Hepatocyte (in vitro differentiated cells): ENCODE measurements at regions not wholly inside any gene's neighbourhood (a gene's known extent, or its start where the extent isn't known, plus 50 kb on each side); places are given as distances from the start of the nearest gene placed in this dataset.

Experiments
- DNase-seq: peaks from one replicate; pipeline ENCODE4 v3.0.0-alpha.2; 2016; ENCODE audit warnings: low spot score
- H2AFZ ChIP-seq: fragments of 200-600 bp; sonication (generic); 2 replicates; pipeline ENCODE4 v1.6.0; 2016; ENCODE audit warnings: antibody characterized with exemption, mild to moderate bottlenecking
- H3K27ac ChIP-seq: fragments of 200-600 bp; sonication (generic); 2 replicates; pipeline ENCODE4 v1.5.1; 2016; ENCODE audit warnings: mild to moderate bottlenecking
- H3K27me3 ChIP-seq: fragments of 200-600 bp; sonication (generic); 2 replicates; pipeline ENCODE4 v1.6.1; 2016
- H3K36me3 ChIP-seq: fragments of 200-600 bp; sonication (generic); replicated peaks from 2 replicates; pipeline ENCODE4 v1.5.1; 2016; ENCODE audit warnings: low read depth; ENCODE audit not compliant: insufficient read depth
- H3K4me1 ChIP-seq: fragments of 200-600 bp; sonication (generic); 2 replicates; pipeline ENCODE4 v1.5.1; 2016; ENCODE audit warnings: mild to moderate bottlenecking, moderate library complexity; ENCODE audit not compliant: insufficient read depth
- H3K4me2 ChIP-seq: fragments of 200-600 bp; sonication (generic); 2 replicates; pipeline ENCODE4 v1.6.0; 2016
- H3K4me3 ChIP-seq: fragments of 200-600 bp; sonication (generic); 2 replicates; pipeline ENCODE4 v1.5.1; 2016; ENCODE audit warnings: mild to moderate bottlenecking
- H3K79me2 ChIP-seq: fragments of 200-600 bp; sonication (generic); 2 replicates; pipeline ENCODE4 v1.6.0; 2017; ENCODE audit warnings: mild to moderate bottlenecking
- H3K9me2 ChIP-seq: fragments of 200-600 bp; sonication (generic); replicated peaks from 2 replicates; pipeline ENCODE4 v1.6.0; 2017; ENCODE audit warnings: mild to moderate bottlenecking; ENCODE audit not compliant: insufficient read depth
- H3K9me3 ChIP-seq: fragments of 200-600 bp; sonication (generic); 2 replicates; pipeline ENCODE4 v1.5.1; 2016; ENCODE audit warnings: low read depth, mild to moderate bottlenecking
- H4K20me1 ChIP-seq: fragments of 200-600 bp; sonication (generic); 2 replicates; pipeline ENCODE4 v1.6.0; 2016; ENCODE audit warnings: mild to moderate bottlenecking; ENCODE audit not compliant: insufficient read depth, poor library complexity, severe bottlenecking
- CTCF ChIP-seq: fragments of 200-600 bp; sonication (generic); IDR thresholded peaks from 2 replicates; pipeline ENCODE4 v1.5.1; 2016; ENCODE audit warnings: antibody characterized with exemption, mild to moderate bottlenecking; ENCODE audit not compliant: poor library complexity
- EZH2 ChIP-seq: fragments of 200-600 bp; sonication (generic); IDR thresholded peaks from 2 replicates; pipeline ENCODE4 v1.6.1; 2016; ENCODE audit warnings: antibody characterized with exemption, mild to moderate bottlenecking, borderline replicate concordance
- EZH2phosphoT487 ChIP-seq: fragments of 200-600 bp; sonication (generic); IDR thresholded peaks from one replicate; pipeline ENCODE4 v1.6.1; 2018; ENCODE audit warnings: antibody characterized with exemption, mild to moderate bottlenecking, low read depth, moderate library complexity; ENCODE audit not compliant: unreplicated experiment, severe bottlenecking
- WGBS: methylation state at CpG from one replicate; pipeline ENCODE4 v1.1.6; 2016; ENCODE audit warnings: low lambda C conversion rate; ENCODE audit errors: missing lambda C conversion rate; 5-methylcytosine and 5-hydroxymethylcytosine counted together

DNA sequence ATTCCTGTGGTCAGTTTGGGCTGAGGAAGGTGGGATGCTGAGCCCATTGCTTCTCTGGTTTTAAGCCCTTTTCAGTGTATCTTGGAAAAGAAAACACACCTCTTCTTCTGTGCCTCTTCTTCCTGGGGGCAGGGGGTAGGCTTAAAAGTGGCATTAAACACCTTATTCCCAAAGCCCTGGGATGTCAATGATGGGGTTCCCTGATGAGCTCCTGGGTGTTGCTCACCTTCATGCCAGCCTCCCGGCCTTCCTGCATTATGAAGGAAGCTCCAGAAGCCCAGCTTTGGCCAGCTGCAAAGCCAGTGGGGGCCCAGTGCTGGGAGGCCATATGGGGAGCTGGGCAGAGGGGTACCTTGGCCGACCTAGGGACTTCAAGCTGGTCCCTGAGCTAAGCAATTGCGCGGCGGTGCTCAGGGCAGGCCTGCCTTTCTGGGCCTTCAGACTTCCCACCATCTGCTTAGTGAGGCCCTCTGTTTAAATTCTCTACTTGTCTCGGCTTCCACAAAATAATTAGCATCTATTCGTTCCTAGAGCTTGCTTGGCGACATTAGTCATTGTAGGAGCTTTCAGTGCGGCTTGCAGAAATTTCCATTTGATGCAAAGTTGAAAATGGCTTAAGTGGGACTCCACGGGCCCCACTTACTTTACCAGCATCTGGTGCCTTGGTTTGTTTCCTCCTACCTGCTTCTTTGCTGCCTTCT lies 121.7 kb upstream of the NLRP1 start:
- H3K27ac ChIP-seq = no peak overlapping the region
- H3K27me3 ChIP-seq = peaks cover 10% of the 10 kb centered on the region
- no peak overlapping the region for H3K4me3 ChIP-seq
- no peak overlapping the region for H2AFZ ChIP-seq
- H3K79me2 ChIP-seq = no peaks in the 10 kb centered on the region
- WGBS = 79% methylated on average over 10 of the region's 10 CpGs
- no peaks in the 10 kb centered on the region for H3K4me1 ChIP-seq
- TF ChIP-seq EZH2 = no peak
- no peak for TF ChIP-seq EZH2phosphoT487
- TF ChIP-seq CTCF = no peak
- DNase-seq = no peak
- no peaks in the 10 kb centered on the region for H4K20me1 ChIP-seq
- H3K9me3 ChIP-seq = no peaks in the 10 kb centered on the region
- no peak overlapping the region for H3K4me2 ChIP-seq
- no peaks in the 10 kb centered on the region for H3K9me2 ChIP-seq
- no peaks in the 10 kb centered on the region for H3K36me3 ChIP-seq

GRCh38 chr17:5706577-5707210 lies 122.4 kb upstream of the NLRP1 start:
- Histone ChIP-seq H3K27ac (no peak overlapping the region), H3K4me1 (no peaks in the 10 kb centered on the region), H3K4me3 (no peak overlapping the region), H3K4me2 (no peak overlapping the region), H3K79me2 (no peaks in the 10 kb centered on the region), H2AFZ (no peak overlapping the region), H4K20me1 (no peaks in the 10 kb centered on the region), H3K36me3 (no peaks in the 10 kb centered on the region), H3K9me2 (no peaks in the 10 kb centered on the region), H3K27me3 (peaks cover 16% of the 10 kb centered on the region), H3K9me3 (no peaks in the 10 kb centered on the region)
- DNase-seq = peak; percentile 70
- 56% methylated on average over 8 of the region's 8 CpGs for WGBS
- TF ChIP-seq CTCF = peak; percentile 69
- TF ChIP-seq EZH2phosphoT487 = no peak

- Histone ChIP-seq H3K9me2 (no peaks in the 10 kb centered on the region), H3K27ac (no peak overlapping the region), H4K20me1 (no peaks in the 10 kb centered on the region), H3K4me1 (no peaks in the 10 kb centered on the region), H2AFZ (no peak overlapping the region), H3K4me2 (no peak overlapping the region), H3K36me3 (no peaks in the 10 kb centered on the region), H3K79me2 (no peaks in the 10 kb centered on the region), H3K4me3 (no peak overlapping the region), H3K27me3 (peaks cover 20% of the 10 kb centered on the region), H3K9me3 (no peaks in the 10 kb centered on the region)
- TF ChIP-seq CTCF (no peak), EZH2 (no peak), EZH2phosphoT487 (no peak)
- DNase-seq = no peak
- WGBS = 96% methylated on average over 5 of the region's 5 CpGs
Measured at GRCh38 chr17:5707482-5707881, 123.2 kb upstream of the NLRP1 start.
